ENCODE measurements at regions not wholly inside any gene's neighbourhood (a gene's known extent, or its start where the extent isn't known, plus 50 kb on each side); places are given as distances from the start of the nearest gene placed in this dataset.

DNA sequence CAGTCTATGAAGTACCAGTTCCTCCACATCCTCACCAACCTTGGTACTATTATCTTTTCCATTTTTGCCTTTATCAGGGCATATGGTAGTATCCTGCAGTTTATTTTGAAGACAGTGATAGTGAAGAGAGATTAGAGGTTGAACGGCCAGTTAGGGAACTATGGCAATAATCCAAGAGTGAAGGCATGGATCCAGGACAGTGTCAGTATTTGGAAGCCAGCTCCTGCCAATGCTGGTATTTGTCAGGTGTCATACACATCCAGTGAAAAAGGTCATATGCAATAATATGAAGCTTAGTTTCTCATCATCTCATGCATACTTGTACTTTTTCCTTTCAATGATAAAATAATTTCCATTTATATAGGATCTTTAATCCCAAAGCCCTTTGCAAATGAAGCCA lies 56.8 kb upstream of the KCNMB2 start:
- no peak for TF ChIP-seq TAF1 (IDR thresholded peaks at IDR 0.05; ENCODE audit: borderline replicate concordance, low read depth, low read length)
- no peak for TF ChIP-seq POLR2A (IDR thresholded peaks at IDR 0.05; ENCODE audit: low read depth, low read length)
- TF ChIP-seq POLR2AphosphoS5 (IDR thresholded peaks at IDR 0.05; ENCODE audit: low read depth, low read length) = no peak
